Activated CD8-positive, alpha-beta memory T cell treated with anti-CD3 and anti-CD28 coated beads for 36 hours (primary cell): ENCODE measurements at regions not wholly inside any gene's neighbourhood (a gene's known extent, or its start where the extent isn't known, plus 50 kb on each side); places are given as distances from the start of the nearest gene placed in this dataset.

Experiments
- CTCF ChIA-PET: fragments of 350-600 bp; sonication (Branson Sonifier 250); formaldehyde crosslinking; loops from one replicate; lab custom pipeline; 2021; ENCODE audit warnings: antibody characterized with exemption; lab: Charles Lee
- POLR2A ChIA-PET: fragments of 350-600 bp; sonication (Branson Sonifier 250); formaldehyde crosslinking; loops from one replicate; lab custom pipeline; 2021; ENCODE audit warnings: antibody characterized with exemption; lab: Charles Lee

- CTCF ChIA-PET, result no interaction called here
These were observed 236.5 kb downstream of the WDR11 start for GRCh38 chr10:121087688-121088087.

DNA sequence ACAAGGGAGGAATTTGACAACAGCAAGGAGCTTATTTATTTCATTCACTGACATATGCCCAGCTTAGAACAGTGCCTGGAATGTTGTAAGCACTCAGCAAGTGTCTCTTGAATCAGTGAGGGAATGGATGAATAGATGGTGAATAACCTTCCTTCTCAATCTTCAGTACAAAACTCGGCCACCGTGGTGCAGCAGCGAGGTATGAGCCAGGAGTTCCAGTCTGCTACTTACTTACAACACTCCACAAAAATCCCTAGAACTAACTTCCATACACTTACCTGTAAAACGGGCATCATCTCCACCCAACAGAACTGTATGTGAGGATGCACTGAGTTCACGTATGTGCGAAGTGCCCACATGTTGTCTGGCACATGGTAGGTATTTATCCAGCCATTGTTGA is 237.4 kb downstream of the WDR11 start:
- POLR2A ChIA-PET, result no interaction called here
- CTCF ChIA-PET, result no interaction called here

More at GRCh38 chr10:121087688-121088087, 236.5 kb downstream of the WDR11 start:
- POLR2A ChIA-PET, result no interaction called here

DNA sequence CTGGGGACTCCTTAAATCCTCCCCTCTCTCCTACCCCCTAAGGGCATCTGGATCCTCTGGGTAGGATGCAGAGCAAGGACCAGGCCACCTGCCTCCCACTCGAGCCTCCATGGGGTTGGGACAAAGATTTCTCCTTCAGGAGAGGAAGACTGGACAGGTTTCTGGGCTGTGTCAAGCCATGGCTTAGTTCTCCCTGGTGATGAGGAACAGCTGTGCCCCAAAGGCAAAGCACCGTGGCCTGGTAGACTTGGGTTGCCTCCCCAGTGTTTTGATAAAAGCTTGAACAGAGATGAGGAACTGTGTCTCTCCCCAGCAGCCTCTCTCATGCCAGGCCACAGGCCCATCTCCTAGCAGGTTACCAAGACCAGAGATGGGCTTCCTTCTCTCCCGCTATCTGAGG is 238.3 kb downstream of the WDR11 start:
- ChIA-PET CTCF (no interaction called here), POLR2A (no interaction called here)

DNA sequence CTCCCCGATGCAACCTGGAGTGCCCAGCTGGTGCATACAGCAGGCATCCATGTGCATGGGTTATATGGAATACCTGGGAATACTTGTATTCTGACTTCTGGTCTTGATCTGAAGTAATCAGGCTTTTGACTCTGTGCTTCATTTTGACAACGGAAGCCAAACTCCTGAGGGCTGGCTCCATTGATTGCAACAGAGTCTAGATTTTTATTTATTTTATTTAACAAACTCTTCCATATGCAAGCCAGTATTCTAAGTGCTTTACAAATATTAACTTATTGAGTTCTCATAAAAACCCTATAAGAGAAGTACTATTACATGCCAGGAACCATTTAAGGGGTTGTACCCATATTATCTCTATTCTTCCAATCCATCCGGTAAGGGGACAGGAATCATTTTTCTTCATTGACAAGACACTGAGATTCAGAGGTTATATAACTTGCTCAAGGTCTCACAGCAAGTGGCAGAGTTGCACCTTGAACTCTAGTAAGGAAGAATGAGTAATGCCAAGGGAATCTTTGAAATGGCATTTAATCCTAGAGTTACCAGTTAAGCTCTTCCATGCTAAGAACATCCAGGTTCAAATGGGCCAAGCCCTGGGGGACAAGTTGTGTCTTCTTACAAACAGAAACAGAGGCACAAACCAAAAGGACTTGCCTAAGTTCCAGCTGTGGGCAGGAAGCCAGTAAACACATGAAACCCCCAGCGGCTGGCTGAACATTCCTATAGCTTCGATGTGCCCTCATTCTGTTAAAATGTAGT is 241.0 kb downstream of the WDR11 start:
- ChIA-PET CTCF (no interaction called here), POLR2A (no interaction called here)

- CTCF ChIA-PET, result no interaction called here
- POLR2A ChIA-PET, result no interaction called here
These were observed 241.5 kb downstream of the WDR11 start for GRCh38 chr10:121092720-121093095.

DNA sequence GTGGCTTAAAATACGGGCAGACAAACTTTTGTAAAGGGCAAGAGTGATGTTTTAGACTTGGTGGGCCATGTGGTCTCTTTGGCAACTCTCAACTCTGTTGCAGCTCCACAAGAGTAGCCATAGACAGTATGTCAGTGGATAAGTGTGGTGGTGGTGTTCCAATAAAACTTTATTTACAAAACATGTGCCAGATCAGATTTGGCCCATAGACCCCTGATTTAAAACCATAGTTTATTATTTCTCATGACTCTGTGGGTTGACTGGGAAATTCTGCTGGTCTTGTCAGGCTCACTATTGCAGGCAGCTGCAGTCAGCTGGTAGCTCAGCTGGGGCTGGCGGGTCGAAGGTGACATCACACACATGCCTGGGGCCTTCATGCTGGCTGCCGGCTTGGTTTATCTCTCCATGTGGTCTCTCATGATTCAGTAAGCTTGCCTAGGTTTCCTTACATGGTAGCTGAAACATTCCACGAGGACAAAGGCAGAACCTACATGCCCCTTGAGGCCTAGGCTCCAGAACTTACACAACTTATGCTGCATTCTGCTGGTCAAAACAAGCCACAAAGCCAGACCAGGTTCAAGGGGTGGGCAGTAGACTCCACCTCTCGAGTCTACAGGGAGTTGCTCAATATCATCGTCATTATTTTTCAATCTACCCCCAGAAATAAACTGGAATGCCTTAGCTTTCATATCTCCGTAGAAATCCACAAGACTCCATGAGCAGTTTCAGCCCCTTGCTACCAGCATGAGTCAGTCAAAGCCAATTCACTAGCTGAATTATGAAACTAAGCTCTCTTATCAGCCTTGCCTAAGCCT is 245.7 kb downstream of the WDR11 start:
- CTCF ChIA-PET, result no interaction called here
- POLR2A ChIA-PET, result no interaction called here

DNA sequence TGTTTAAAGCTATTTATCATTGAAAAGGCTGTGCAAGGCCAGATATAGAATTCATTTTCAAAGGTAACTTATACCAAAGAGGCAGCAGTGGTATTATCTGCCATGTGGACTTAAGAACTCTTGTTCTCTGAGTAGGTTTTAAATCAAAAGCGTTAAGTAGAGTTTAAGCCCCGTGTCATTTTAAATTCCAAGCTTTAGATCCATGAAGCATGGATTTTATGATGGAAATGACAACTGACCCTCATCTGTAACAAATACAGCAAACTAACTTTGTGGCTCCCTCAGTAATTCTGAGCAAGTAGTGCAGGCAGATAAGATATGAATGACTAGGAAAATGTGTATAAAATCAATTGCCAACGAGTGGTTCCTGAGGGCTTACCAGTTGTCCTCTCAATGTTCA is 247.0 kb downstream of the WDR11 start:
- POLR2A ChIA-PET, result no interaction called here
- CTCF ChIA-PET, result no interaction called here

- ChIA-PET POLR2A (no interaction called here), CTCF (no interaction called here)
These were observed 247.6 kb downstream of the WDR11 start for GRCh38 chr10:121098751-121099150.

- ChIA-PET CTCF (no interaction called here), POLR2A (no interaction called here)
These were observed 248.0 kb downstream of the WDR11 start for GRCh38 chr10:121099181-121099580.

DNA sequence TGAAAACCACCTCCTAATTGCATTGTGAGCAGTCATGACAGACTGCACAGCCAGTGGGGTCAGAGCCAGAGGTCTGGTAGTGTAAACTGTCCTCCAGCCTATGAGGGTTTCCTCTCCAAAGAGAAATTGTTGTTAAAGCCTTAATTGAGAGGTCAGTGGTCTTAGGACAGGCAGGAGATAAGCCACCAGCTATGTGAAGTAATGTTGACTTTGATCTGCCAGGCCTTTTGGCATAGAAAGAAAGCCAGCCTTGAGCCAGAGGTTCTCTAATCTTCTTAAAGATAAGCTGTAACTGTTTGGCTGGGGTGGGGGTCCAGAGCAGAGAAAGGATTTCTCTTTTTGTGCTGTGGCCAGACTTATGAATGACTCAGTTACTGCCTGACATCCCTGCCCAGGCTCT is 248.4 kb downstream of the WDR11 start:
- ChIA-PET CTCF (no interaction called here), POLR2A (no interaction called here)

DNA sequence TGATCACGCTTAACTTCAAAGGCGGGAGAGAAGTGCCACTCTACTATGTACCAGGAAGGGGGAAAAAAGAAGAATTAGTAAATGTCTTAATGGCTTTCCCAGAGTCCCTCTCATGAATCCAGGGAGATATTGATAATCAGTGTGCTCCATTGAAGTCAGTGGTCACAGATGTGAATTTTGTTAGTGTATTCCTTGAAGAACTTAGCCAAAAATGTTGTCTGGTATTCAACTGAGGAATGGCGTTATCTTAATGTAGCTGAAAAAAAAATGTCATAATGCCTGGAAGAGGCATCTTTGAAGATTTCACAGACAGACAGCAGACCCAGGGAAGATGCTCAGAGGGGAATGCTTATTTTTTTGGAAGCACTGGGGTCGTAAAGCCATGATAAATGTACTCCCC is 250.4 kb downstream of the WDR11 start:
- POLR2A ChIA-PET, result no interaction called here
- CTCF ChIA-PET, result no interaction called here

- POLR2A ChIA-PET, result no interaction called here
- CTCF ChIA-PET, result no interaction called here
These were observed 251.5 kb downstream of the WDR11 start for GRCh38 chr10:121102706-121103105.

GRCh38 chr10:121104476-121105111 is 253.4 kb downstream of the WDR11 start:
- CTCF ChIA-PET, result no interaction called here

DNA sequence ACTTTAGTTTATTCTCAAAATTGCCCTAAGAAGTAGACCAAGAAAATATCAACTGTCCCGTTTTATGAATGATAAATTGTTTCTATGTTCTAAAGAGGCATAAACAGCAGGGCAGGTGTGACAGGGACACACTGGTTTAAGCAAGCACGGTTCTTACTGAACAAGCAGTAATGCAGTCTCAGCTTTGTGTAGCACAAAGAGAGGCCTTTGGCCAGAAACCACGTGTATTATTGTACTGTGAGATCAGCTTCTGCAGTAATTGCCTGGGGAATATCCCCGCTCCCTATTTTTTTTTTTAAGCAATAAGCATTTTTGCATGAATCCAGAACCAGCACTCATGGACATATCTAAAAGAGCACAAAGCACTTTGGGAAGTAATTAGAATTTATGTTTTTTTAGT is 255.4 kb downstream of the WDR11 start:
- POLR2A ChIA-PET, result no interaction called here
- CTCF ChIA-PET, result no interaction called here

More at GRCh38 chr10:121104476-121105111, 253.4 kb downstream of the WDR11 start:
- POLR2A ChIA-PET, result no interaction called here

DNA sequence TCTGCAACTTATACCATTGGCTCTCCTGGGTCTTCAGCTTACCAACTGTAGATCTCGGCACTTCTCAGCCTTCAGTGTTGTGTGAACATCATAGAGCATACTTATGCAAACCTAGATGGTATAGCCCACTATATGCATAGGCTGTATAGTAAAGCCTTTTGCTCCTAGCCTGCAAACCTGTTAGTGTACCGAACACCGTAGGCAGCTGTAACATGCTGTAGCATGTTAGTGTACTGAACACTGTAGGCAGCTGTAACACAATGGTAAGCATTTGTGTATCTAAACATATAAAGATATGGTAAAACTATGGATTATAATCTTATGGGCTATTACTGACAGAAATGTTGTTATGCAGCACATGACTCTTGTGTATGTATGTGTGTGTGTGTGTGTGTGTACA is 256.9 kb downstream of the WDR11 start:
- POLR2A ChIA-PET, result no interaction called here
- CTCF ChIA-PET, result no interaction called here

- CTCF ChIA-PET, result no interaction called here
- POLR2A ChIA-PET, result no interaction called here
These were observed 259.2 kb downstream of the WDR11 start for GRCh38 chr10:121110369-121110768.

DNA sequence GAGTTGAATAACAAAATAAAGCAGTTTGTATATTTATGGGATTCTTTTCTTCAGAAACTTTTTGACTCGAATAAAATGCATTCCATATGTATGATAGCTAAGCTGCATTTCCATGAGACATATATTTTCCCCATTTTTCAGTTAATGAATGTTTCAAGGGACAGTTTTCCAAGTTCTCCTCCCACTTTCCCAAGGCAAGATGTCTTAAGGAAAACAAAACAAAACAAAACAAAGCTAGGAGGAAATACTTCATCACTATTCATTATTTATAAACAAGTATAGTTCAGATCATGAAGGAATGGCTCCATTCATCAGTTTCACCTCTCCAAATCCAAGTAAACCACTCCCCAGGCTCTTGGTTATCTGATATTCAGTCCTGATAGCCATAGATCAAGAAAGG is 261.0 kb downstream of the WDR11 start:
- ChIA-PET CTCF (no interaction called here), POLR2A (no interaction called here)

- POLR2A ChIA-PET, result no interaction called here
- CTCF ChIA-PET, result no interaction called here
These were observed 261.6 kb downstream of the WDR11 start for GRCh38 chr10:121112579-121113384.

- ChIA-PET CTCF (no interaction called here), POLR2A (no interaction called here)
These were observed 262.2 kb downstream of the WDR11 start for GRCh38 chr10:121113385-121113696.

GRCh38 chr10:121113911-121114310 is 262.7 kb downstream of the WDR11 start:
- CTCF ChIA-PET, result no interaction called here
- POLR2A ChIA-PET, result no interaction called here
